DMS114 treated with DMSO at 0.1 percent for 48 hours (cell line): ENCODE measurements at regions not wholly inside any gene's neighbourhood (a gene's known extent, or its start where the extent isn't known, plus 50 kb on each side); places are given as distances from the start of the nearest gene placed in this dataset.

ENCODE experiments used
- DNase-seq: peaks from one replicate; lab custom pipeline; 2025; ENCODE audit not compliant: unreplicated experiment; lab: John Stamatoyannopoulos, UW

- DNase-seq: no peak
These were observed 311.0 kb downstream of the AGTPBP1 start for GRCh38 chr9:85430659-85431338.

DNA sequence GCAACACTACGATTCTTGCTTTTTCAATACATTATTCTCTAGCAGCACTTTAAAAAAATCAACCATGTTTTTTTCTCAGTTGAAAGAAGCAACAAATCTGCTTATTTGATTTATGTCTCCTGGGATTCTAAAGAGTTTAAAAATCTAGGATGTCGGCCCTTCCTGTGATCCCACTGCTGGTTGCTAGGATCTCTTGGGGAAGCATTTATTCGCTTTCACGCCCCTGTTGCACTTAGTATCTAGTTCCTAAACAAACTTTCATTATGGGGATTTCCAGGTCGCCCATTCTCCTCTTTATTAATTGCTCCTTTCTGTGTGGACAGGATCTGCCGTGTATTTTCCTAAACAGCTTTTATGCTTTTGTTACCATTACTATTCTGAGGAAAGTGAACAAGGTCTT lies 313.5 kb downstream of the AGTPBP1 start:
- DNase-seq: no peak

DNA sequence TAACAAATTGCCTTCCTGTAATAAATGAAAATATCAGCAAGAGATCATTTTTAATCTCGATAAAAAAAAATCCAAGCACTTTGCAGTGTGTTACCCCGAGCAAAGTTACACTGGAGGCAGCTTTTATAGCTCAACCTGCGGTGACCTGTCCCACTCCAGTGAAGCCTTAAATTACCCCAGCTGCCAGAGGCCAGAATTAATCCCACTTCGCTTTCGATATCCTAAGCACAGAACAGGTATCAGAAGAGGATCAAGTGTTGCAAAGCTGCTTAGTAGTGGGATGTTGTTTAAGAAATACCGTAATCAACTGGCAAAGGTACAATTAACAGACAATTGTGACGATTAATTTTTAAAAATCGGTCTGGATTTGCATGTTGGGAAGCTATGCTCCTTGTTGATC lies 314.0 kb downstream of the AGTPBP1 start:
- no peak for DNase-seq

DNA sequence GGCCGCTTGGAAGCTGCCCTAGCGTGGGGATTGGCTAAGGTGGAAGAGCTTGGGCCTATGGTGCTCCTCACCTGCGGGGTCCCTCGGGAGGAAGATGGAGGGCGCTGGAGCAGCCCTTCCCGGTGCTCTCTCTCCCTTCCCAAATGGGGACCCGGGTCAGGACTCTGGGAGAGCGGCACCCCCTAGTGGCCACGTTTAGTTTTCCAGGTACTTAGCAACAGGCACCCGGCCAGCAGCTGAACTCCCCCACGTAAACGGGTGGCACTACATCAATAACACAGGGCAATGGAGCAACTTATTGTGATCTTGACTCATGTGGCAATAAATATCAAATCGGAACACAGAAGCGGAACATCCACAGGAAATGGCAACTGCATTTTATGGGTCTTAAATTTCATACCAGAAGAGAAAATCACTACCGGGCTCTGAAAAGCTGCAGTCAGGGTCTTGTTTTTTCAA lies 316.6 kb downstream of the AGTPBP1 start:
- DNase-seq: no peak

DNA sequence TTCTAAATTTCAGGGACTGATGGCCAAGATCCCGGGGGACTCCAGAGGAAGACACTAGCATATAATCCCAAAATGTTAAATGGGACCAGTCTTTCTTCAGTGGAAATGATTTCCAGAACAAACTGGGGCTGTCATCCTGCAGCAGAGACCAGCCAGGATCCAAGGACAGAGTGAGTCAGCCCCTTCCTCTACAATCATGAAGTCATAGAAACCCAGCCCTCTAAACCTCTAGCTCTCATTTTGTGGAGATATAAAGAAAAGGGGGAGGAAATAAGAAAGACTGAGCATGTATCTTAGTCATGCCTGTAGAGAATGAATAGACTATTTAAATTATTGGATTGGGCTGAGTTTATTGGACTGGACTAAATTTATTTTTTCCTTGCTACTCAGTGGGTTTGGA lies 318.3 kb downstream of the AGTPBP1 start:
- no peak for DNase-seq

GRCh38 chr9:85421641-85422040 lies 320.1 kb downstream of the AGTPBP1 start:
- DNase-seq: no peak

- DNase-seq: no peak
These were observed 321.0 kb downstream of the AGTPBP1 start for GRCh38 chr9:85420750-85421149.

- no peak for DNase-seq
These were observed 324.1 kb downstream of the AGTPBP1 start for GRCh38 chr9:85417674-85418073.

DNA sequence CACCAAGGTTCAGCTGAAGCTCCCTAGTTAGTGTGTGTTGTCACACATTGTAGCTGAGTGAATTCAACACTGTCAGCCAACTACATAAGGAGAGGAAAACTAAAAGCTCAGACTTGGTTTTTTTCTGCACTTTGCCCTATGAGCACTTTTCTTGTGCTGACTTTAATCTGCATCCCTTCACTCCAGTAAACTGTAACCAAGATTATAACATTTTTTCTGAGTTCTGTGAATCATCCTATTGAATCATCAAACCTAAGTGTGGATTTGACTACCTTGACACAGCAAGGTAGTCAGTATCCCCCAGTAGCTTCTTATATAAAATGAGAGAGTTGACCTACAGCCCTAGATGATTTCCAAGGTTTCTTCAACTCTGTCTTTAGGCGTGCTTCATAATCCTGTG lies 325.0 kb downstream of the AGTPBP1 start:
- no peak for DNase-seq

DNA sequence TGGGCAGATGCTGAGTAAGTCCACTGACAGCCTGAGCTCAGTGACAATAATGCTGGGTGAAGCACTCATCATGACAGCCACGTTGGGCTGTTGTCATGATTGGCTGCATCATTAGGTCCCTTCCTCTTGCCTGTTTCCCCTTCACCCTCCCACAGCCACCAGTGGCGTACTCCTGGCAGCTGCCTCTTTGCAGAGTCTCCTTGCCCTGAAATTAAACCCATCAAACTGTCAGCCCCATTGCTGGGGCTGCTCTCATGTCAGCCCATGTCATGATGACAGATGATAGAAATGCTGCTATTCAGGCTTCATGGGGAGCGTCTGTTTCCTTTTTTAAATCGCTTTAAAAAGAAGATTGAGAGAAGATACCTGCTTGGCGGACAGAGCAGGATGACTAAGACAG lies 327.4 kb downstream of the AGTPBP1 start:
- DNase-seq: no peak

DNA sequence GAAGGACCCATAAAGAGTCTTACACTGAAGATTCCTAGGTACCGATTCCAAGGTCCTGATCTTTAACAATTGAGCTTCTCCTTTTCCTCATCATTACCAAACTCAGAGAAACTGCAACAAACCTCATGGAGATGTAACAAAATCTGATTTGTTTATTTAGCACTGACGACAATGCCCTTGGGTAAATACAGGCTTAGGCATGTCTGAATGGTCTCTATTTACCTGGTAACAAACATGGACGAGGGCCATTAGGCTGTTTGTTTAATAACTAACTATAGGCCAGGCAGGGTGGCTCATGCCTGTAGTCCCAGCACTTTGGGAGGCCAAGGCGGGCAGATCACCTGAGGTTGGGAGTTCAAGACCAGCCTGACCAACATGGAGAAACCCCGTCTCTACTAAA lies 333.3 kb downstream of the AGTPBP1 start:
- DNase-seq: no peak

DNA sequence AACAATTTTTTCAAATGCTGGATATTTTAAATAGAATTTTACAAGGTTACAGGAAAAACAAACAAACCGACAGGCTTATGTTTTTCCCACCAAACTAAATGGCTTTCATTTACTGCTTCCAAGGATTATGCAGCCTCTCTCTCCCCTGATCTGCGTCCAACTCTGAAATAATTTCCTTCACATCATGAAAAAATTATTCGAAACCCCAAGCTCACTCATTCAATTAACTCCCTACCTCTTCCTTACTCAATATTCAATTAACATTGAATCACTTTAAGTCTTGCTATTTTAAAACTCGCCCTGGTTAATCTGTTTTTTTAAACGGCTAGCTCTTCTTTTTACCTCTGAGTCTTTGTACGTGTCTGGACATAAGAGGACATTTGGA lies 336.2 kb downstream of the AGTPBP1 start:
- no peak for DNase-seq

GRCh38 chr9:85404911-85405565 lies 336.7 kb downstream of the AGTPBP1 start:
- DNase-seq: no peak

GRCh38 chr9:85402551-85402950 lies 339.2 kb downstream of the AGTPBP1 start:
- DNase-seq: no peak

DNA sequence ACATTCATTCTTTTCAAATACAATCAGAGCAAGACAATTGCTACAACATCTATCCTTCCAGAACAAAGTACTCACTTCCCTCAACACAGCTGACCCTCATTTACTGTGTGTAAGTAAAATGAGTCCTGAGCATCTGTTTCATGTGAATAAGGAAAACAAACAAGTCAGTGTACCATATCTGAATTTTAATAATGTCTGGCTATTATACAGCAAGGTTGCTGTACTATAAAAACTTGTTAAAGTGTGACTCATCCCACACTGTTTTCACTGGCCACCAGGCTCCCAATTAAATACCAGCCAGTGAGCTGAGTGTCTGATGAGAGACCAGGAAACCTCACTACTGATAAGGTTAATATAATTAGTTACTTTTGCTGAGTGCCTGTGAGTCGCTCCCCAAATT lies 339.8 kb downstream of the AGTPBP1 start:
- DNase-seq: no peak

- no peak for DNase-seq
These were observed 344.7 kb downstream of the AGTPBP1 start for GRCh38 chr9:85397005-85397404.

DNA sequence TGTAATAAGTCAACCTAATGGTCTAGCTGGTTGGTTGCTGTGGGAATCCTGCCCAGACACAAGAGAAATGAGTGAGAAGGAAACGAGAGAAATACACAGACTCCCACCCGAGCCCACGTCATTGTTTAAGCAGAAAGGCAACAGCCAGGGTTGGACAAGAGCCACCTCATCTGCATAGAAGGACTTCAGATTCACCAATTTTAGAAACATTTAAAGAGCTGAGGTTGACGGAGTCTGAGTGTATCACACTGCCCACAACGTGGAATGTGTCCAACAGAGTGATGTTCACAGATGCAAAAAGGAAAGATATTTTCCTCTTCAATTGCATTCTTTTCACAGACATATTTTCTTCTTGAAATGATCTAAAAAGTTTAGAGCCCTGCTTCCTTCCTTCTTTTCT lies 349.5 kb downstream of the AGTPBP1 start:
- DNase-seq: no peak

- DNase-seq: no peak
These were observed 363.9 kb downstream of the AGTPBP1 start for GRCh38 chr9:85377731-85378289.

GRCh38 chr9:85368781-85369180 lies 373.0 kb downstream of the AGTPBP1 start:
- DNase-seq: no peak

GRCh38 chr9:85359161-85359560 lies 382.6 kb downstream of the AGTPBP1 start:
- DNase-seq: no peak

DNA sequence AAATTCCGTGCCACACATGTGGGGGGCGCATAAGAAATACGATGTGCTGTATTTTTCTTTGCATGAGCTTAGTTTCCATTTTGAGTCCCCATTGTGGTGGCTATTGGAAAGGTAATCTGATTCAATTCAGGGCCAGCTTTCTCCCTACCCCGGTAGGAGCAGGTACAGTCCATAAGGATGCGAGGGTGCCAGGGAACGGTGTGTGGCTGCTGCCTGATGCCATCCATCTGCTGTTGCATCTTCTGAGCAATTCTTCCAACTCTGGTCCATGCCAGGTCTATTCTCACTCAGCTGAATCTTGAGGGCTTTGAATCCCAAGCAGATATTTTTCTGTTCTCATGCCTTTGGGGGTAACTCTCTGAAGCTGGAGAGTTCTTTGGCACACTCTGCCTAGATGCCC lies 392.7 kb downstream of the AGTPBP1 start:
- DNase-seq: no peak

GRCh38 chr9:85347541-85347940 lies 394.2 kb downstream of the AGTPBP1 start:
- DNase-seq: no peak

DNA sequence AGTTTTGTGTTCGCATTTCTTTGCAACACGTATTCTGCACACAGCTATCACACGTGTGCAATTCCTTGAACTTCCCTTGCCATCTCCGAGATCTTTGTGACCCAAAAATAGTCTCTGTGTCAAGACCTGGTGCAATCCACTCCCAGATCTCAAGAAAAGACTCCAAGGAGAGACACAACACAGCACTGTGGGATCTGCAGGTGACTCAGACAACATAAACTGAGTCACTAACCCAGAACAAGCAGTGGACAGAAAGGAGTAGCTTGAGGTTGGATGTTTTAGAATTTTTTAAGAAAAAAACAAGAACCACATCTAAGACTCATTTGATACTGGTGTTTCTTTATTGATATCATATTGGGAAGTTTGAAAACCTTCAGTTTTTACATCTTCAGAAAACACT lies 396.9 kb downstream of the AGTPBP1 start:
- DNase-seq: no peak
